ENCODE measurements at regions not wholly inside any gene's neighbourhood (a gene's known extent, or its start where the extent isn't known, plus 50 kb on each side); places are given as distances from the start of the nearest gene placed in this dataset.
A peak's percentile ranks its signal among the peaks of the same experiment; 100 is the strongest.

DNA sequence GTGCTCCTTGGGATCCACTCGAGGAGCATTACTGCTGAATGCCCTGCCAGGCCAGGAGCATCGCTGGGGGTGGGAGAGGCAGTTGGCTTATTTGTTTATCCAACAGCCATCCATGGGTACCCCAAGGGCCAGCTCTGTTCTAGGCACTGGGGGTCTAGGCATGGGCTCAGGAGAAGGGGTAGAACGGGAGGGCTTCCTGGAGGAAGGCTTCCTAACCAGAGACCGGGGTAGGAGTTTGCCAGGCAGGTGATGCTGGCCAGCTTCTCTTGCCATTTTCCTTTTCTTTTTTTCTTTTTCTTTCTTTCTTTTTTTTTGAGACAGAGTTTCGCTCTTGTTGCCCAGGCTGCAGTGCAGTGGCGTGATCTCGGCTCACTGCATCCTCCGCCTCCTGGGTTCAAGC, 241.0 kb downstream of the SEC14L1 start:
- 89 to 92% methylated on average over 8 of the region's 8 CpGs for WGBS, 2 experiments
- H3K27me3 ChIP-seq (ENCODE audit: control insufficient read depth, insufficient read depth, low read length, poor library complexity, severe bottlenecking), result no peaks in the 10 kb centered on the region
- H3K27ac ChIP-seq (ENCODE audit: insufficient read depth, low read depth, low read length, poor library complexity, severe bottlenecking), result no peak overlapping the region
- H3K4me1 ChIP-seq (ENCODE audit: control insufficient read depth, insufficient read depth, low read length), result peaks cover 77% of the 10 kb centered on the region
- no peaks in the 10 kb centered on the region for H3K36me3 ChIP-seq (ENCODE audit: control insufficient read depth, insufficient read depth, low read length)
- H3K9me3 ChIP-seq (ENCODE audit: control insufficient read depth, low read length), result no peaks in the 10 kb centered on the region
- no peak overlapping the region for H3K4me3 ChIP-seq (ENCODE audit: insufficient read depth, low read depth, low read length)

GRCh38 chr17:77382356-77382911, 241.7 kb downstream of the SEC14L1 start:
- Histone ChIP-seq H3K27me3 (ENCODE audit: control insufficient read depth, insufficient read depth, low read length, poor library complexity, severe bottlenecking) (no peaks in the 10 kb centered on the region), H3K9me3 (ENCODE audit: control insufficient read depth, low read length) (no peaks in the 10 kb centered on the region), H3K4me1 (ENCODE audit: control insufficient read depth, insufficient read depth, low read length) (peaks cover 77% of the 10 kb centered on the region), H3K36me3 (ENCODE audit: control insufficient read depth, insufficient read depth, low read length) (no peaks in the 10 kb centered on the region), H3K27ac (ENCODE audit: insufficient read depth, low read depth, low read length, poor library complexity, severe bottlenecking) (peak overlapping the region; percentile 22), H3K4me3 (ENCODE audit: insufficient read depth, low read depth, low read length) (no peak overlapping the region)
- 28 to 31% methylated on average over 13 of the region's 13 CpGs for WGBS, 2 experiments

- 73 to 82% methylated on average over 8 of the region's 8 CpGs for WGBS, 2 experiments
- H3K4me3 ChIP-seq (ENCODE audit: insufficient read depth, low read depth, low read length), result no peak overlapping the region
- no peak overlapping the region for H3K27ac ChIP-seq (ENCODE audit: insufficient read depth, low read depth, low read length, poor library complexity, severe bottlenecking)
- H3K4me1 ChIP-seq (ENCODE audit: control insufficient read depth, insufficient read depth, low read length), result peaks cover 77% of the 10 kb centered on the region
- H3K36me3 ChIP-seq (ENCODE audit: control insufficient read depth, insufficient read depth, low read length), result no peaks in the 10 kb centered on the region
- no peaks in the 10 kb centered on the region for H3K27me3 ChIP-seq (ENCODE audit: control insufficient read depth, insufficient read depth, low read length, poor library complexity, severe bottlenecking)
- no peaks in the 10 kb centered on the region for H3K9me3 ChIP-seq (ENCODE audit: control insufficient read depth, low read length)
Observed at GRCh38 chr17:77382966-77383612, 242.3 kb downstream of the SEC14L1 start.

- Histone ChIP-seq H3K9me3 (ENCODE audit: control insufficient read depth, low read length) (no peaks in the 10 kb centered on the region), H3K4me1 (ENCODE audit: control insufficient read depth, insufficient read depth, low read length) (peaks cover 83% of the 10 kb centered on the region), H3K36me3 (ENCODE audit: control insufficient read depth, insufficient read depth, low read length) (no peaks in the 10 kb centered on the region), H3K27ac (ENCODE audit: insufficient read depth, low read depth, low read length, poor library complexity, severe bottlenecking) (no peak overlapping the region), H3K4me3 (ENCODE audit: insufficient read depth, low read depth, low read length) (no peak overlapping the region), H3K27me3 (ENCODE audit: control insufficient read depth, insufficient read depth, low read length, poor library complexity, severe bottlenecking) (no peaks in the 10 kb centered on the region)
- 86 to 88% methylated on average over 29 of the region's 29 CpGs for WGBS, 2 experiments
Observed at GRCh38 chr17:77383613-77384608, 243.1 kb downstream of the SEC14L1 start.

- Histone ChIP-seq H3K27ac (ENCODE audit: insufficient read depth, low read depth, low read length, poor library complexity, severe bottlenecking) (no peak overlapping the region), H3K36me3 (ENCODE audit: control insufficient read depth, insufficient read depth, low read length) (no peaks in the 10 kb centered on the region), H3K27me3 (ENCODE audit: control insufficient read depth, insufficient read depth, low read length, poor library complexity, severe bottlenecking) (no peaks in the 10 kb centered on the region), H3K4me3 (ENCODE audit: insufficient read depth, low read depth, low read length) (no peak overlapping the region), H3K4me1 (ENCODE audit: control insufficient read depth, insufficient read depth, low read length) (peaks cover 85% of the 10 kb centered on the region), H3K9me3 (ENCODE audit: control insufficient read depth, low read length) (no peaks in the 10 kb centered on the region)
- WGBS, 2 experiments, result 84 to 85% methylated on average over 16 of the region's 16 CpGs
Observed at GRCh38 chr17:77385750-77386501, 245.2 kb downstream of the SEC14L1 start.

GRCh38 chr17:77386502-77387192, 245.9 kb downstream of the SEC14L1 start:
- H3K27ac ChIP-seq (ENCODE audit: insufficient read depth, low read depth, low read length, poor library complexity, severe bottlenecking), result no peak overlapping the region
- H3K27me3 ChIP-seq (ENCODE audit: control insufficient read depth, insufficient read depth, low read length, poor library complexity, severe bottlenecking), result no peaks in the 10 kb centered on the region
- H3K4me1 ChIP-seq (ENCODE audit: control insufficient read depth, insufficient read depth, low read length), result peaks cover 85% of the 10 kb centered on the region
- H3K9me3 ChIP-seq (ENCODE audit: control insufficient read depth, low read length), result no peaks in the 10 kb centered on the region
- H3K4me3 ChIP-seq (ENCODE audit: insufficient read depth, low read depth, low read length), result no peak overlapping the region
- no peaks in the 10 kb centered on the region for H3K36me3 ChIP-seq (ENCODE audit: control insufficient read depth, insufficient read depth, low read length)
- WGBS, 2 experiments, result 91 to 93% methylated on average over 8 of the region's 8 CpGs

DNA sequence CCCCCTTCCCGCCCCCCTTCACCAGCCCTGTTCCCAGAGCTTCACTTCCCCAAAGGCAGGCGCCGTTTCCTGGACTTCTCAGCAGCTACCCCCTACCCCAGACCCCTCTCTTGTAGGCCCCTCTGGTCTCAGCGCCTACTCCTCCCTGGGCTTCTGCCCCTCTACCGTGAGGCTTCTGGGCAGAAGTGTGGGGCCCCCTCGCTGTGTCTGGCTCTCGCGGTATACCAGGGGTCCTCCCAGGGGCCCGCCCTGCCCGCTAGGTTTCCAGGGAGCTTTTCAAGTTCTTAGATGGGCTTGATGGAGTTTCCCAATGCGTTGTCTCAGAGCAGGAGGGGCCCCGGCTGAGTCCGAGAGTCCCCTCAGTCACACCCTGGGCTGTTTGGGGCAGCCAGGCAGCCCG, 247.1 kb downstream of the SEC14L1 start:
- H3K9me3 ChIP-seq (ENCODE audit: control insufficient read depth, low read length), result no peaks in the 10 kb centered on the region
- no peak overlapping the region for H3K4me3 ChIP-seq (ENCODE audit: insufficient read depth, low read depth, low read length)
- no peak overlapping the region for H3K27ac ChIP-seq (ENCODE audit: insufficient read depth, low read depth, low read length, poor library complexity, severe bottlenecking)
- peaks cover 85% of the 10 kb centered on the region for H3K4me1 ChIP-seq (ENCODE audit: control insufficient read depth, insufficient read depth, low read length)
- no peaks in the 10 kb centered on the region for H3K36me3 ChIP-seq (ENCODE audit: control insufficient read depth, insufficient read depth, low read length)
- WGBS, 2 experiments, result 77 to 83% methylated on average over 13 to 14 of the region's 14 CpGs
- H3K27me3 ChIP-seq (ENCODE audit: control insufficient read depth, insufficient read depth, low read length, poor library complexity, severe bottlenecking), result no peaks in the 10 kb centered on the region

DNA sequence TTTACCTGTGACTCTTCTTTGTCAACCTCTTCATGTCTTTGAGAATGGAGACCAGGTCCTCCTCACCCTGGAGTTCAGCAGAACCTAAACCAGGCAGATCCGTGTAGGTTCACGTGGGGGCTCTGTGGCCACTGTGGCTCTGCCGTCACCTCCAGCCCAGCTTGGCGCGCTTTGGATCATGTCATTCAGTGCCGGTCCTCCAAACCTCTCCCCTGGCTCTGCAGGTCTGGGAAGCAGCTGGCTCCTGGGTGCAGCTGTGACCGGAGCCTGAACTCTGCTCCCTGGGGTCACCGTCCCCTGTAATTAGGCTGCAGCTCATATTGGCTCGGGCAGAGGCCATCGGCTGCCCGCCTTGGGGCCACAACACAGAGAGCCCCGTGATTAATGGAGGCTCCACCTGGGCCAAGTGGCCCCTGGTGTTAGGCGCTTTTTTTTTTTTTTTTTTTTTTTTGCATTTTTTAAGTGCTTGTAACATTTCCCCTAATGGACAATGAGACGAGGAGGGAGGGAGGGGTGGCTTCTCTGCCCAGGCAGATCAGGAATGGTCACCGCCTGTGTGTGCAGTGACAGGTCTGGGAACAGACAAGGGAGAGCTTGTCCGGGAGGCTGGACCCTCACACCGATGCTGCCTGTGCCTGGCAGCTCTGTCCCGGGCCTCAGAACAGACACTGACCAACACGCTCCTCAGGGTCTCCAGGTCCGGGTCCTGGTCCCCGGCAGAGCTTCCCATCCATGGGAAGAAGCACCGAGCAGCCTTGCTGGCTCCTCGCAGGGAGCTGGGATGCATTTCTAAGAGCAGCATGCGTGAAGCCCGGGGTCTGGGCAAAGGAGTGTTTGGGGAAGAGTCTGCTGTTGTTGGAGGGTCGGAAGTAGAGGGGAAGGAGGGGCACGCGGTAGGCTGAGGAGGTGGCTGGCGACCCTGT, 247.9 kb downstream of the SEC14L1 start:
- H3K27me3 ChIP-seq (ENCODE audit: control insufficient read depth, insufficient read depth, low read length, poor library complexity, severe bottlenecking), result no peaks in the 10 kb centered on the region

GRCh38 chr17:77390870-77391269, 250.1 kb downstream of the SEC14L1 start:
- Histone ChIP-seq H3K27ac (ENCODE audit: insufficient read depth, low read depth, low read length, poor library complexity, severe bottlenecking) (peak overlapping the region; percentile 93), H3K4me1 (ENCODE audit: control insufficient read depth, insufficient read depth, low read length) (peaks cover 85% of the 10 kb centered on the region), H3K9me3 (ENCODE audit: control insufficient read depth, low read length) (no peaks in the 10 kb centered on the region), H3K4me3 (ENCODE audit: insufficient read depth, low read depth, low read length) (no peak overlapping the region), H3K36me3 (ENCODE audit: control insufficient read depth, insufficient read depth, low read length) (no peaks in the 10 kb centered on the region), H3K27me3 (ENCODE audit: control insufficient read depth, insufficient read depth, low read length, poor library complexity, severe bottlenecking) (no peaks in the 10 kb centered on the region)
- WGBS, 2 experiments, result 76 to 78% methylated on average over 12 of the region's 12 CpGs

More for the DNA sequence above, 247.9 kb downstream of the SEC14L1 start:
- Histone ChIP-seq H3K36me3 (ENCODE audit: control insufficient read depth, insufficient read depth, low read length) (no peaks in the 10 kb centered on the region), H3K27ac (ENCODE audit: insufficient read depth, low read depth, low read length, poor library complexity, severe bottlenecking) (peak overlapping the region; percentile 19), H3K4me3 (ENCODE audit: insufficient read depth, low read depth, low read length) (no peak overlapping the region), H3K4me1 (ENCODE audit: control insufficient read depth, insufficient read depth, low read length) (peaks cover 82% of the 10 kb centered on the region), H3K9me3 (ENCODE audit: control insufficient read depth, low read length) (no peaks in the 10 kb centered on the region)
- WGBS, 2 experiments, result 61 to 67% methylated on average over 29 of the region's 29 CpGs

Measured in ectodermal cell (in vitro differentiated cells).